HG03460 (cell line): ENCODE measurements at regions not wholly inside any gene's neighbourhood (a gene's known extent, or its start where the extent isn't known, plus 50 kb on each side); places are given as distances from the start of the nearest gene placed in this dataset.

Experiments
- ATAC-seq: cut with Tn5 transposase; IDR thresholded peaks from one replicate; pipeline ENCODE4 v1.9.1; 2021; ENCODE audit not compliant: unreplicated experiment

GRCh38 chr10:121167534-121168243 lies 316.5 kb downstream of the WDR11 start:
- ATAC-seq, result no peak

- no peak for ATAC-seq
Measured at GRCh38 chr10:121168545-121169216, 317.5 kb downstream of the WDR11 start.

GRCh38 chr10:121169406-121169805 lies 318.2 kb downstream of the WDR11 start:
- ATAC-seq, result no peak

- ATAC-seq, result no peak
Measured at GRCh38 chr10:121171825-121172787, 320.9 kb downstream of the WDR11 start.

- ATAC-seq, result no peak
Measured at GRCh38 chr10:121179006-121179405, 327.8 kb downstream of the WDR11 start.

- ATAC-seq, result no peak
Measured at GRCh38 chr10:121182219-121182618, 331.1 kb downstream of the WDR11 start.

- ATAC-seq, result no peak
Measured at GRCh38 chr10:121183236-121183635, 332.1 kb downstream of the WDR11 start.

GRCh38 chr10:121183707-121184106 lies 332.5 kb downstream of the WDR11 start:
- ATAC-seq, result no peak

GRCh38 chr10:121185816-121186455 lies 334.8 kb downstream of the WDR11 start:
- ATAC-seq, result no peak

- ATAC-seq, result no peak
Measured at GRCh38 chr10:121187391-121187790, 336.2 kb downstream of the WDR11 start.

- no peak for ATAC-seq
Measured at GRCh38 chr10:121188005-121188404, 336.8 kb downstream of the WDR11 start.

GRCh38 chr10:121189066-121189465 lies 337.9 kb downstream of the WDR11 start:
- ATAC-seq, result no peak

GRCh38 chr10:121194696-121195523 lies 343.7 kb downstream of the WDR11 start:
- no peak for ATAC-seq

GRCh38 chr10:121195524-121195910 lies 344.4 kb downstream of the WDR11 start:
- ATAC-seq, result no peak

GRCh38 chr10:121199081-121199480 lies 347.9 kb downstream of the WDR11 start:
- ATAC-seq, result no peak

- no peak for ATAC-seq
Measured at GRCh38 chr10:121205625-121206024, 354.5 kb downstream of the WDR11 start.

GRCh38 chr10:121211446-121211845 lies 360.3 kb downstream of the WDR11 start:
- ATAC-seq, result no peak

- no peak for ATAC-seq
Measured at GRCh38 chr10:121213437-121213836, 362.3 kb downstream of the WDR11 start.

- ATAC-seq, result no peak
Measured at GRCh38 chr10:121216295-121216694, 365.1 kb downstream of the WDR11 start.

GRCh38 chr10:121216721-121217181 lies 365.6 kb downstream of the WDR11 start:
- ATAC-seq, result no peak
